ENCODE measurements at regions not wholly inside any gene's neighbourhood (a gene's known extent, or its start where the extent isn't known, plus 50 kb on each side); places are given as distances from the start of the nearest gene placed in this dataset.

- no peak for TF ChIP-seq CTCF (IDR thresholded peaks at IDR 0.05; ENCODE audit: unreplicated experiment)
- H3K27ac Mint-ChIP-seq (ENCODE audit: unreplicated experiment), result no peak overlapping the region
- no peaks in the 10 kb centered on the region for H3K27me3 Mint-ChIP-seq (ENCODE audit: unreplicated experiment)
- H3K36me3 Mint-ChIP-seq (ENCODE audit: insufficient read depth, unreplicated experiment), result no peaks in the 10 kb centered on the region
- no peak for DNase-seq
- intact Hi-C loops (cut with micrococcal nuclease; ENCODE audit: unreplicated experiment), result no loop called here
- H3K9me3 Mint-ChIP-seq (ENCODE audit: low read depth, unreplicated experiment), result peaks cover 19% of the 10 kb centered on the region
- no TSS peak for BruUV-seq (replicated peaks)
- CTCF ChIA-PET, result no interaction called here
- H3K4me1 Mint-ChIP-seq (ENCODE audit: low read depth, unreplicated experiment), result no peaks in the 10 kb centered on the region
- H3K4me3 Mint-ChIP-seq (ENCODE audit: low read depth, unreplicated experiment), result no peak overlapping the region
These were observed 501.5 kb upstream of the TBX3 start for GRCh38 chr12:115185506-115185905.

- no peak for DNase-seq
- Mint-ChIP-seq H3K36me3 (ENCODE audit: insufficient read depth, unreplicated experiment) (no peaks in the 10 kb centered on the region), H3K27me3 (ENCODE audit: unreplicated experiment) (no peaks in the 10 kb centered on the region), H3K9me3 (ENCODE audit: low read depth, unreplicated experiment) (peaks cover 14% of the 10 kb centered on the region), H3K4me3 (ENCODE audit: low read depth, unreplicated experiment) (no peak overlapping the region), H3K4me1 (ENCODE audit: low read depth, unreplicated experiment) (no peaks in the 10 kb centered on the region), H3K27ac (ENCODE audit: unreplicated experiment) (no peak overlapping the region)
- no peak for TF ChIP-seq CTCF (IDR thresholded peaks at IDR 0.05; ENCODE audit: unreplicated experiment)
- CTCF ChIA-PET, result interaction anchor here (0.7 kb wide), 1 partner anchor 11 kb away, joined by 3 read pairs; no protein-coding TSS in a partner anchor
- BruUV-seq (replicated peaks), result no TSS peak
- intact Hi-C loops (cut with micrococcal nuclease; ENCODE audit: unreplicated experiment), result no loop called here
These were observed 499.8 kb upstream of the TBX3 start for GRCh38 chr12:115183752-115184151.

DNA sequence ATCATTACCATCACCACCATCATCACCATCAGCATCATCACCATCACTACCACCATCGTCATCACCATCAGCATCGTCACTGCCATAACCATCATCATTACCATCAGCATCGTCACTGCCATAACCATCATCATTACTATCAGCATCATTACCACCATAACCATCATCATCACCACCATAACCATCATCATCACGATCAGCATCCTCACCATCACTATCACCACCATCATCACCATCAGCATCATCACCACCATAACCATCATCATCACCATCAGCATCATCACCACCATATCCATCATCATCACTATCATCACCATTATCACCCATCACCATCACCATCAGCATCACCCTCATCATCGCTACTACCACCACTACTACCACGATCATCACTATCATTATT lies 493.9 kb upstream of the TBX3 start:
- intact Hi-C loops (cut with micrococcal nuclease; ENCODE audit: unreplicated experiment), result no loop called here
- H3K4me3 Mint-ChIP-seq (ENCODE audit: low read depth, unreplicated experiment), result no peak overlapping the region
- H3K9me3 Mint-ChIP-seq (ENCODE audit: low read depth, unreplicated experiment), result peaks cover 9% of the 10 kb centered on the region
- no peaks in the 10 kb centered on the region for H3K36me3 Mint-ChIP-seq (ENCODE audit: insufficient read depth, unreplicated experiment)
- DNase-seq, result no peak
- H3K27ac Mint-ChIP-seq (ENCODE audit: unreplicated experiment), result no peak overlapping the region
- H3K27me3 Mint-ChIP-seq (ENCODE audit: unreplicated experiment), result no peaks in the 10 kb centered on the region
- BruUV-seq (replicated peaks), result no TSS peak
- H3K4me1 Mint-ChIP-seq (ENCODE audit: low read depth, unreplicated experiment), result no peaks in the 10 kb centered on the region
- TF ChIP-seq CTCF (IDR thresholded peaks at IDR 0.05; ENCODE audit: unreplicated experiment), result no peak
- CTCF ChIA-PET, result no interaction called here

- intact Hi-C loops (cut with micrococcal nuclease; ENCODE audit: unreplicated experiment), result no loop called here
- Mint-ChIP-seq H3K27me3 (ENCODE audit: unreplicated experiment) (no peaks in the 10 kb centered on the region), H3K36me3 (ENCODE audit: insufficient read depth, unreplicated experiment) (no peaks in the 10 kb centered on the region), H3K4me3 (ENCODE audit: low read depth, unreplicated experiment) (no peak overlapping the region), H3K9me3 (ENCODE audit: low read depth, unreplicated experiment) (peaks cover 9% of the 10 kb centered on the region), H3K4me1 (ENCODE audit: low read depth, unreplicated experiment) (no peaks in the 10 kb centered on the region), H3K27ac (ENCODE audit: unreplicated experiment) (no peak overlapping the region)
- BruUV-seq (replicated peaks), result no TSS peak
- no peak for DNase-seq
- no peak for TF ChIP-seq CTCF (IDR thresholded peaks at IDR 0.05; ENCODE audit: unreplicated experiment)
- CTCF ChIA-PET, result no interaction called here
These were observed 492.9 kb upstream of the TBX3 start for GRCh38 chr12:115176741-115177400.

Data from Calu3 (cell line).